Left renal pelvis (tissue), 4 donors: ENCODE measurements at regions not wholly inside any gene's neighbourhood (a gene's known extent, or its start where the extent isn't known, plus 50 kb on each side); places are given as distances from the start of the nearest gene placed in this dataset.
"Not testable (repeated sequence)": the region's sequence is repeated elsewhere in the genome, so short reads cannot be mapped to it uniquely, and the experiment has no call there.

Experiments
- DNase-seq, 4 donors: peaks; one replicate each; pipeline ENCODE4 v3.0.0-alpha.2; 2013; ENCODE audit warnings: low read depth in 4 of 4, low spot score in 3 of 4

DNA sequence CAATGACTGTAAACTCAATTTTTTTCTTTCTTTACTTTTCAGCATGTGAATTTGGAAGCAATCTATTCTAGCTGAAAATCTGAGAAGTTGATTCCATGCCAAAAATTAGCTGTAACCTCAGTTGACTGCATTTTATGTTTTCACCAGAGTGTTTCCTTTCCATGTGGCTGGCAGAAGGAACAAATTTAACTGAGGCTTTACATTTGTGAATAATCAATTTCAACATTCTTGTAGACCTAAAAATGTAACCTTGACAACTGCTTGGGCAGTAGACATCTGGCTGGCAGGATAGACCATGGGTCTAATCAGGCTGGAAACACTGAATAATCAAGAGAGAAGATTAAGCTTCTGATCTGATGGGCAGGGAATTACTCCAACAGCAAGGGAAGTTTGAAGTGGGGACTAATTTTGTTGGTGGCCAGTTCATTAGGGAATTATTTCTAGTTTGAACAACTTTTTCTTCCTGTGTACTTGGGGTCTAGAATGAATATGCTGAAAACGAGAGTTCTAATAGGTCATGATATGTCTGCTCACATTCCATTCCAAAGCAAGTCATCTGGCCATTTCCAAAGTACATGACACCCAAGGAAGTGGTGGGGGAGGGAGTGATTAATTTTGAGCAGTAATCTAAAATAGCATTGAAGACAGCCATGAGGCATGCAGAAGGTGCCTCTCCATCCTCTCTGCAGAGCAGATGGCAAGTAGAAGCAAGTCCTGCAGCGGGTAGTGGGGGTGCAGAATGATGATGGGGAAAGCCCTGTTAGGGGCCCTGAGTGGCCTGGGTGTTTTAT is 68.2 kb downstream of the ATP23 start:
- DNase-seq, result no peak

DNA sequence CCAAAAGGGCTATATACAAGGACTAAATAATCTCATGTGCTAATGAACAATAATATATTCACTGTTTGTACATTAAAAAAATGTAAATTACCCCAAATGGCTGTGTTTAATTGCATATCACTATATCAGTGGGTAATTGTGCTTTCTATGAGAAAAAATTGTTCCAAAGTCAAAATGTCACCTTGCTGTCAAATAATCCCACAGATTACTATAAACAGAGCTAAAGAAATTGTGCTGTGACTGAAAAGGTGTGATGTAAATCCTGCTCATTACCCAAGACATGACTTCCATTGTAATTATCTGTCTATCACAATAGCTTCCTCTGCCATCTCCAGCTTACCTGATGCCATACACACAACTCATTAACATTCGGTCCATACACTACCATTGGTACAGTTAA is 70.3 kb downstream of the ATP23 start:
- DNase-seq, result no peak

DNA sequence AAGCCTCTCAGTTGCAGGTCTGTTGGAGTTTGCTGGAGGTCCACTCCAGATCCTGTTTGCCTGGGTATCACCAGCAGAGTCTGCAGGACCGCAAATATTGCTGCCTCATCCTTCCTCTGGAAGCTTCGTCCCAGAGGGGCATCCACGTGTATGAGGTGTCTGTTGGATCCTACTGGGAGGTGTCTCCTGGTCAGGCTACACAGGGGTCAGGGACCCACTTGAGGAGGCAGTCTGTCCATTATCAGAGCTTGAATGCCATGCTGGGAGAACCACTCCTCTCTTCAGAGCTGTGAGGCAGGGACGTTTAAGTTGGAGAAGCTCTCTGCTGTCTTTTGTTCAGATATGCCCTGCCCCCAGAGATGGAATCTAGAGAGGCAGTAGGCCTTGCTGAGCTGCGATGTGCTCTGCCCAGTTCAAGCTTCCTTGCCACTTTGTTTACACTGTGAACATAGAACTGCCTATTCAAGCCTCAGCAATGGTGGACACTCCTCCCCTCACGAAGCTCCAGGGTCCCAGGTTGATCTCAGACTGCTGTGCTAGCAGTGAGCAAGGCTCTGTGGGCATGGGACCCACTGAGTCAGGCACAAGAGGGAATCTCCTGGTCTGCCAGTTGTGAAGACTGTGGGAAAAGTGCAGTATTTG is 81.1 kb downstream of the ATP23 start:
- DNase-seq, result not testable (repeated sequence)

DNA sequence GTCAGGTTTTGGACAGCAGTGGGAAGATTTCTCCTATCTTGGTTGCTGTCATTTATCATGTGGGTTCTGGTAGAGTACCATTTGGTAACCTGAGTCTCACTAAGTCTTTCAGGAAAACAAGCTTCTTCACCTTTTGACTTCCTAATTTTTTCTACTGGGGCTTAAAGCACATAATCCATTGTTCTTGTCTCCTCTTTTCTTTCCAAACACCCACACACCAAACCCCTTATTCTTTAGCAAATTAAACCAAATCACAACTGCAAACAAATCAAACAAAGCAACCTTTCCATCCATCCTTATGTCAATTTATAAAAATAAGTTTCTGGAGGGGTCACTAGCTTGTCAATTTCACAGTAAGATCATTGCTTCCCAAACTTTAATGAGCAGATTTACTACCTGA is 84.1 kb downstream of the ATP23 start:
- DNase-seq, result no peak

DNA sequence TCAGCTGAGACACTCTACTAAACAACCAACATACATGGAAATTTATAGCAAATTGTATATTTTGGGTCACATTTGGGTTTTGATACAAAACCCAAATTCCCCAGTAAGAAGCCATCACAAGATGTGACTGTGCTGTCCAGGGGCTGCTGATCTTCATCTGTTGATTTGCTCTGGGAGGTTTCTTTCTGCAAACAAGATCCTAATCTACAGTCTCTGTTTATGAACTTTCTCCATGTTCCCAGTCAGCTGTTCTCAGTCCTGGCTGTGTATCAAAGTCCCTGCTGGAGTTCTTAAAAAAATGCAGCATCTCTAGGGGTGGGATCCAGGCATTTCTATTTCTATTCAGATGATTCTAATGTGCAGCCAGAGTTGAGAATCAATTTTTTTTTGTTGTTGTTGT is 85.1 kb downstream of the ATP23 start:
- DNase-seq, result no peak

DNA sequence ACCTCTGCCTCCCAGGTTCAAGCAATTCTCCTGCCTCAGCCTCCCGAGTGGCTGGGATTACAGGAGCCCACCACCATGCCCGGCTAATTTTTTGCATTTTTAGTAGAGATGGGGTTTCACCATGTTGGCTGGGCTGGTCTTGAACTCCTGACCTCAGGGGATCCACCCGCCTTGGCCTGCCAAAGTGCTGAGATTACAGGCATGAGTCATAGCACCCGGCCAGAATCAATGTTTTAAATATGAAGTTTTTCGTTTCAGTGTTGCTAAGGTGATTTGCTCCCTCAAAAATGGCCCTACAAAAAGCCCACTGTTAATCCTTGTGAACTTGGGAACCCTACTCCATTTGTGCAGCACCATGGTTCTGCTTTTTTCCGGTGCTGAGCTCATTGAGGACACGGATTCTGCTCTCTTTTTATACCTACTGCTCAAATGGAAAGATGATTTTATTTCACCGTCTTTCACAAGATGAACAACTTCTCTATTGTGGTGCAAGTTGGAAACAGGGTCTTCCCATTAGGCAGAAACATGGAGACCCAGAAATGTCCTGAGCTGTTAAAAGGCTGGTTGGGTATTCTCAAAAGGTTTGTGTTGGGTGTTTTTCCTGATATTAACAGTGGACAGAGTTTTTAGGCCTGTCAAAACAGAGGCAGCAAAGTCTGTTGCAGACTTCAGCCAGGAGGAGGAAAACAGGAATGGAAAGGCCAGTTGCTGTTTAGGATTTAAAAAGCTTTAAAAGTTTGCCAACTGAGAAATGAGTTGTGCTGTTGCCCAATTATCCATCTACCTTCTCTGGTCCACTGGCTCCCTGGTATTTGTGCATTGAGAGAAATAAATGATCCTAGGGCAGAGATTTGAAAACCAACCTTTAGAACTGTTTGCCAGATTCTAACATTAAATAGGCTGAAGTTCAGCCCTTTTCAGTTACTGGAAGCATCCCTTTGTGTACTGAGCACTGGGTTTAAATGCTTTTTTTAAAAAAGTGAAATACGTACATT is 85.8 kb downstream of the ATP23 start:
- DNase-seq, result no peak

DNA sequence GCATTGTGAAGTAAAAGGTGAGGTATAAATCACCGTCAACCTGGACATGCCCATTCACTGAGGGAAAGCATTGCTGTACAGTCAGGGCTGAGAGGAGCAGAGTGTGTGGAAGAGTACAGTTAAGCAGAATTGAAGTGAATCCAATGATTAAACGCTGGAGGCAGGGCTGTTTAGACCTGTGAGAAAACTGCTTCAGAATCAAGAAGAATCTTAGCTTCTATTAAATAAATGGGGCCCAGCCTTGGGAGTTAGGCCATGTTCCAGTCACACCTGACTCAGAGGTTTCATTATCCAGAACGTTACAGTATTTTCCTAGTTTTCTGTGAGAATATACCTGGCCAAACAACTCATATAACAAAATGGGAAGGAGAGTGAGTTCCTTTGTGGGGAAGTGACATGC is 86.9 kb downstream of the ATP23 start:
- no peak for DNase-seq

DNA sequence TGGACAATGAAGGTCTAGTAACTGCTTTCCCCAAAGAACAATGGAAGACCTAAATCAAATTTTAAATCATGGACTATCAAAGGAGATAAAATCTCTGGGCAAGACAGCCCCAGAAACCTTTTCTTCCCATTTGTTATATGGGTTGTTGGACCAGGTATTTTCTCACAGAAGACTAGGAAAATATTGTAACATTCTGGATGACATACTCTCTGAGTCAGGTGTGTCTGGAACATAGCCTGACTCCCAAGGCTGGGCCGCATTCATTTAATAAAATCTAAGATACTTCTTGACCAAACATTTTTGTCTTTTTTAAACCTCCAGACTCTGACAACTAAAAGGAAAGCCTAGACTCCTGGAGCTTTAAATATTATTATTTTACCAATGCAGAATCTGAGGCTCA is 87.9 kb downstream of the ATP23 start:
- no peak for DNase-seq

DNA sequence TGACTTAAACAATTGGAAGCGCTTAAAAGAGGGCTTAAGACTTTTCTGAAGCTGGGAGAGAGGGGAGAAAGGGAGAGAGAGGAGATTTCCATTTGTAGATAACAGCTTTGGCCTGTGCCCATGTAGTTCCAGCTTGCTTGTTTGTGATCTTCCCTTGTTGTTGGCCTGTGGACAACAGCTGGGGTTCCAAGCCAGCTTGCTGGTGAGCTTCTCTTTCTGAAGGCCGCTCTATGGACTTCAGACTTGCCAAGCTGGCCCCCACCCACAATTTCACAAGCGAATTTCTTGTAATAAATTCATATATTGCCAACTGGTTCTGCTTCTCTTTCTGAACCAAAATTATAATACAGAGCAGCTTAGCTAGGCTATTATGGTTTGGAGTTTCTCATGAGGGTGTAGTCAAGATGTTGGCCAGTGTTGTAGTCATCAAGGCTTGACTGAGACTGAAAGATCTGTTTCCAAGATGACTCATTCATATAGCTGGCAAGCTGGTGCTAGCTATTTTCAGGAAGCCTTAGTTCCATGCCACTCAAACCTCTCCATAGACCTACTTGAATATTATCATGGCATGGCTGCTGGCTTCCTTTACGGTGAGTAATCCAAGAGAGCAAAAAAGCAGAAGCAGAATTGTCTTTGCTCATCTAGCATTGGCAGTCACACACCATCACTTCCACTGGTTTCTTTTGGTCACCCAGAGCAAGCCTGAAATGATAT is 89.4 kb downstream of the ATP23 start:
- DNase-seq, result no peak

DNA sequence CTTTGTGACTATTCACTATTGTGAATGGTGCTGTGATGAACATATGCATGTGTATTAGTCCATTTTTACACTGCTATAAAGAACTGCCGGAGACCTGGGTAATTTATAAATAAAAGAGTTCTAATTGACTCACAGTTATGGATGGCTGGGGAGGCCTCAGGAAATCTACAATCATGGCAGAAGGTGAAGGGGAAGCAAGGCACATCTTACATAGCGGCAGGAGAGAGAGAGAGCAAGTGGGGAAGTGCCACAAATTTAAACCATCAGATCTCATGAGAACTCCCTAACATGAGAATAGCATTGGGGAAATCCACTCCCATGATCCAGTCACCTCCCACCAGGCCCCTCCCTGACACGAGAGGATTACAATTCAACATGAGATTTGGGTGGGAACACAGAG is 90.8 kb downstream of the ATP23 start:
- DNase-seq, result no peak

DNA sequence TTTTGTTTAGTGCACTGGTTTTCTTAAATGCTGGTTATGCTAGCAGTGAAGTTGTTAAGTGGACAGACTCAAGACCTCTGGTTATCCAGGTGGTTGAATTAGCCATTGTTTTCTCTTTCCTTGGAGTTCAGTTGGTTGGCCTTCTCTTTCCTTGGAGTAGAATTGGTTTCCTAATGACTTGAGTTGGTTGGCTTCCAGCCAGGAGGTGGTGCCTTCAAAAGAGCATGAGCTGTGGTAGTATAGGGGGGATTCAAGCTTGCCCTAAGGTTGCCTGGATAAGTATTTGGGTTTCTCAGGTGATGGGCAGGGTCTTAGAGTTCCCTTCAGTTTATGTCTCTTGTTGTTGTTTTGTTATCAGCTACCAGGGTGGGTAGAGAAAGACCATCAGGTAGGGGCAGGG is 92.5 kb downstream of the ATP23 start:
- no peak for DNase-seq

DNA sequence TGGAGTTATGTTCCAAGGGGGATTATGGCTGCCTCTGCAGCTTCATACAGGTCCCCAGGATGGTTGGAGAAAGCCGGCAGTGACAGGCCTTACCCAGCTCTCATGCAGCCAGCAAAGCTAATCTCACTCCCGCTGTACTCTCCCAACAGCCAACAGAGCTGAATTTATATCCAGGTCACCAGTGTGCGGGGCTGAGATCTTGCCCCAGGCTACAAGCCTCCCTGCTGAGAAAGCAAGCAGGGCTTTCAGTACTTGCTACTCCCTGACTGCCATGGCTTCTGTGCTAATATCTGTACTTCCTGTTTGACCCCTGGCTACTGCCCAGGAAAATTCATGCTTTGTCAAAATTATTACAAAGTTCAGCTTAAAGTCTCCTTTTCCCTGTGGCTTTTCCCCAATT is 92.9 kb downstream of the ATP23 start:
- DNase-seq, result no peak

DNA sequence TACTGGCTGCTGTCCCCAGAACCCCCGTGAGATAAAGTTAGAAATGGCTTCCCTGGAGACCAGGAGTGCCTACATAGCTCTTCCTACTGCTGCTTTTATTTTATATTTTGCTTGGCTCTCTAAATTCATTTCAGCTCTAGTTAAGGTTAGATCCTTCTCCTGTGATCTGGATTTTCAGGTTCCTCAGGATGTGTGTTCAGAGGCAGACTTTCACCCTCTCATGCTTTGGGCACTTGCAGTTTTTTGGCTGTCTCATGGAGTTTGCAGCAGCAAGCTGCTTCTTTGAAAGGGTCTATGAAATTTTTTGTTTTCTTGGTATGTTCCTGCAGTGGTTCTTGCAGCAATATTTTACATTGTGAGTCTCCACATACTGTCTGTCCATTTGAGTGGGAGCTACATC is 93.3 kb downstream of the ATP23 start:
- no peak for DNase-seq

DNA sequence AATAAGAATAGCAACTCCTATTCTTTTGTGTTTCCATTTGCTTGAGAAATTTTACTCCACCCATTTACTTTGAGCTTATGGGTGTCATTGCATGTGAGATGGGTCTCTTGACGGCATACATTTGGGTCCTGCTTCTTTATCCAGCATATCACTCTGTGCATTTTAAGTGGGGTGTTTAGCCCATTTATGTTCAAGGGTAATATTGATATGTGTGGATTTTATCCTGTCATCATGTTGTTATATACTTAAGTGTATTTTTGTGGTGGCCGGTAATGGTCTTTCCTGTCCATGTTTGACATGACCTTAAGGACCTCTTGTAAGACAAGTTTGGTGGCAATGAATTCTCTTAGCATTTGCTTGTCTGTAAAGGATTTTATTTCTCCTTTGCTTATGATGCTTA is 100.1 kb downstream of the ATP23 start:
- no peak for DNase-seq

DNA sequence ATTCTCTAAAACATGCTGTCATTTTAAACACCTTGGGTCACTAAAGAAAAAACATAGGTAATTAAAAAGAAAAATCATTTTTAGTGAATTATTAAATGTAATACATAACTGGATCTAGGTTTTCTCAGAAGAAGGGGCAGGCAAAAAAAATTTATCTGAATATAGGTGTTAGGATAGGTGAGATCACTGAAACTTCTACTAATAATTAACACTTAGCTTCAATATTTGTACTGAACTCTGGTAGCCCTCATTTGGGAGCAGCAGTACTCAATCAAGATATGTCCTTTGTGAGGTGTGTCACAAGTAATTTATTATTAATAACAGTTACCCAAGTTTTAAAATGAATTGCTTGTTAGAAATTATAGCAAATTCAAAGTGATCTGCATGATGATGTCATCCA is 103.6 kb downstream of the ATP23 start:
- DNase-seq, result no peak

DNA sequence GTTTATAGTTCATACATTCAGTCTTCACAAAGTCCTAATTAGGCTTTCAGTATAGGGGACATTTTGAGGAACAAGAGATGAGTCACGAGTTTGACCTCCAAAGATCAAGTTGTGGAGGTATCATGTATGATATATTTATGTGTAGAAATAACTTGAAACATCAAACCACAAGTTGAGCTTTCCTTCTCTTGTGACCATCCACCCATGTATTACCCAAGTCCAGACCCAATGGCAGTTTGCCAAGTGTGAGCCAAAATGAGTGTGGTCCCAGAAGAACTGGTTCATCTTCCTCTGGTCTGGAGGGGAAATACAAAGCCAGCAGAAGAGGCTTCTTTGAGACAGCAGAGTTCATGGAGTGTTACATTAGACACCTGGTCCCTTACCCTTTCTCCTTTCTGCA is 104.9 kb downstream of the ATP23 start:
- DNase-seq, result no peak

DNA sequence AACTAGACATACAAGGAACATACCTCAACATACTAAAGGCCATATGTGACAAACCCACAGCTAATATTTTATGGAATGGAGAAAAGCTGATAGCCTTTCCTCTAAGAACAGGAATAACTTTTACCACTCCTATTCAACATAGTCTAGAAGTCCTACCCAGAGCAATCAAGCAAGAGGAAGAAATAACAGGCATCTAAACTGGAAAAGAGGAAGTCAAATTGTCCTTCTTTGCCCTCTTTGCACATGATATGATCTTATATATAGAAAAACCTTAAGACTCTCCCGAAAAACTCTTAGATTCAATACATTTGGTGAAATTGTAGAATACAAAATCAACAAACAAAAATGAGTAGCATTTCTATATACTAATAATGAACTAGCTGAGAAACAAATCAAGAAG is 110.0 kb downstream of the ATP23 start:
- DNase-seq, result no peak

DNA sequence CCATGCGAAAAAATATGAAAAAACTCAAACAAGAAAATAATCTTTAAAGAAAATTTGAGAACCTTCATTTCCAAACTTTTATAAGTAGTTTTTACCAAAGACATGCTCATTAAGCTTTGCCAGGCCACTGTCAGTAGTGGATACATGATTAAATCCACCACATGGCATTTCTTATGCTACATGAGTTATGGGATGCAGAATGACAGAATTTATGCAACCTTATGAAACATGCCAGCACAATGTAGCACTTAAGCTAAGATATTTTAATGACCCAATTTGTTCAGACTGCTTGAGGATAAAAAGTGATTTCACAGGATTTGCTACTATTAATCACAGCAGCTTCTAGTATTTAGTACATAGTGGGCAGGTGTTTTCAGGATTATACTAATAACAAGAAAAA is 123.3 kb downstream of the ATP23 start:
- DNase-seq, result no peak

DNA sequence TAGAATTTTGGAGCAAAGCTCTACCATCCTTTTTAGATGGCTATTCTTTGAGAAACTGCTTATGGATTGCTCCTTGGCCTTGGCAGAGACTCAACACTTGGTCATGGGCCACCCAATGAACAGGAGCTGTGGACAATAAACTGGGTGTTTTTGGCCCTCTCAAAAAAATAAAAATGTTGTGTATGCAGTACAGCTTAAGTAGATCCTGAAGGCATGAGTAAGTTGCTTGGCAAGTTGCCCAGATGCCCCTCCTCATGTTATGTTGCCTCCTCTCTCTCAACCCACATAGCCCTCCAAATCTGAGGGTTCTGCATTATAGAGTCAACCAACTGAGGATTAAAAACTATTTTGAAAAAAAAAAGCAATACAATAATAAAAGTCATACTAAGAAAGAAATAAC is 124.9 kb downstream of the ATP23 start:
- no peak for DNase-seq

DNA sequence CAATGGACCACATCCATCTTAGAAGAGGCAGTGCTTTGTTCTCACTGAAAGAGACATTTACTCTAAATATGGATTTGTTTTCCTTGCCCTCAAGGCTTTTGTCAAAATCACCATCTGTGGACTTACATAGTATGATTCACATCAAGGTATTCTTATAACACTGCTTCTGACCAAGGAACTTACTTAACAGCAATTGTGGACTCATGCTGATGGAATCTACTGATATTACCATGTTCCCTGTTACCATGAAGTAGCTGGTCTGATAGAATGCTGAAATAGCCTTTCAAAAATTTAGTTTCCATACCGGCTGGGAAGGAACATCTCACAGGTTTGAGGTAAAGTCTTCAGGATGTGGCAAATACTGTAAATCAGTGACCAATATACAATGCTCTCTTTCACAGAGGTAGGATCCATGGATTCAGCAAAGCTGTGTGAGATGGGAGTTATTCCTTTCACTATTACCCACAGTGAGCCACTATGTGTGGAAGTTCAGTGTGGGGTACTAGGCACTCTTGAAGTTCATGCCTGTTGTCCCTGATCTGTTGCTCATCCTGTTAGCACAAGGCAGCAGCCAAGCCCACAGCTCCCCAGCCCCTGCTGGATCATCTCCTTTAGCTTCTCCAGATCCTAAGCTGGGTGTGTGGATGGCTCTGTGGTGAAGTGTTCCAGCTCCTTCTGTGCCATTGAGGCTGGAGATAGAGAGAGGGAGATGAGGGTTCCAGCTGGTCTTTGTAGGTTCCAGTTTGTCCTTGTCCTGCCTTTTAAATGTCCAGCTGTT is 126.4 kb downstream of the ATP23 start:
- DNase-seq, result no peak
